ENCODE measurements at regions not wholly inside any gene's neighbourhood (a gene's known extent, or its start where the extent isn't known, plus 50 kb on each side); places are given as distances from the start of the nearest gene placed in this dataset.

- Histone ChIP-seq H3K4me1 (ENCODE audit: control insufficient read depth, extremely low read depth, insufficient read depth, low read length) (no peaks in the 10 kb centered on the region), H3K9me3 (replicated peaks; ENCODE audit: control insufficient read depth, insufficient read depth, low read length) (no peaks in the 10 kb centered on the region), H3K4me2 (ENCODE audit: insufficient read depth, low read length) (no peak overlapping the region), H3K27ac (ENCODE audit: insufficient read depth, low read depth, low read length) (no peak overlapping the region), H3K9me1 (replicated peaks; ENCODE audit: control insufficient read depth, extremely low read depth, insufficient read depth, low read length) (no peaks in the 10 kb centered on the region), H3K36me3 (ENCODE audit: control insufficient read depth in 2 of 2, extremely low read depth in 1 of 2, insufficient read depth in 2 of 2, low read length in 2 of 2) (no peaks in the 10 kb centered on the region), H2AFZ (ENCODE audit: low read depth, low read length) (no peak overlapping the region), H3K4me3 (replicated peaks in 1 of 3; ENCODE audit: insufficient read depth in 1 of 3, low read depth in 1 of 3, low read length in 3 of 3) (no peak overlapping the region), H3K9ac (replicated peaks; ENCODE audit: extremely low read depth, insufficient read depth, low read length) (no peak overlapping the region), H3K79me2 (ENCODE audit: control insufficient read depth, insufficient read depth, low read length) (no peaks in the 10 kb centered on the region), H4K20me1 (replicated peaks; ENCODE audit: control insufficient read depth, extremely low read depth, insufficient read depth, low read length) (no peaks in the 10 kb centered on the region), H3K27me3 (ENCODE audit: control insufficient read depth in 2 of 2, insufficient read depth in 2 of 2, low read length in 2 of 2) (no peaks in the 10 kb centered on the region)
- dilution Hi-C loops (cut with MboI; ENCODE audit: extremely low pct_ligation_motif_present, low sequenced_read_pairs): no loop called here
- CTCF ChIA-PET: no interaction called here
- TF ChIP-seq MYC (IDR thresholded peaks at IDR 0.05; ENCODE audit: low read depth, low read length): no peak
- TF ChIP-seq POLR2AphosphoS5 (IDR thresholded peaks at IDR 0.05; ENCODE audit: insufficient read depth, low read depth, low read length): no peak
- TF ChIP-seq POLR2A (IDR thresholded peaks at IDR 0.05; ENCODE audit: low read depth, low read length): no peak
- no peak for TF ChIP-seq FOS (IDR thresholded peaks at IDR 0.05; ENCODE audit: borderline replicate concordance, insufficient read depth, low read length)
- TF ChIP-seq MAX (IDR thresholded peaks at IDR 0.05; ENCODE audit: insufficient read depth, insufficient read length): no peak
- no peak for TF ChIP-seq CTCF (IDR thresholded peaks at IDR 0.05; ENCODE audit: extremely low read depth in 1 of 2, insufficient read depth in 1 of 2, low read depth in 1 of 2, low read length in 2 of 2)
- TF ChIP-seq JUN (IDR thresholded peaks at IDR 0.05; ENCODE audit: borderline replicate concordance, insufficient read depth, insufficient read length, low read depth): no peak
- TF ChIP-seq EZH2 (IDR thresholded peaks at IDR 0.05; ENCODE audit: borderline replicate concordance, low read depth, low read length, severe bottlenecking): no peak
- no peak for TF ChIP-seq GATA2 (IDR thresholded peaks at IDR 0.05; ENCODE audit: insufficient read depth, insufficient read length, low read depth, low read length)
- FAIRE-seq (no peak), DNase-seq (ENCODE audit: low read depth, low spot score) (no peak)
- POLR2A ChIA-PET: no interaction called here
- BruUV-seq (replicated peaks): no TSS peak
- intact Hi-C loops (cut with micrococcal nuclease): no loop called here
These were observed 90.0 kb upstream of the ADRA2C start for GRCh38 chr4:3676196-3676595.

Data from endothelial cell of umbilical vein (primary cell).